Testis (tissue), 2 donors: ENCODE measurements at regions not wholly inside any gene's neighbourhood (a gene's known extent, or its start where the extent isn't known, plus 50 kb on each side); places are given as distances from the start of the nearest gene placed in this dataset.

ENCODE experiments used
- DNase-seq: peaks from one replicate; pipeline ENCODE4 v3.0.0-alpha.2; 2019
- H3K27ac ChIP-seq, 2 donors: fragments of 200-600 bp; sonication (generic); one replicate each; pipeline ENCODE4 v1.5.1; 2019
- H3K27me3 ChIP-seq: fragments of 200-600 bp; sonication (generic); one replicate; pipeline ENCODE4 v1.5.1; 2019
- H3K36me3 ChIP-seq: fragments of 200-600 bp; sonication (generic); one replicate; pipeline ENCODE4 v1.5.1; 2017; ENCODE audit warnings: low read depth; ENCODE audit errors: missing control alignments
- H3K4me1 ChIP-seq: fragments of 200-600 bp; sonication (generic); one replicate; pipeline ENCODE4 v1.5.1; 2019
- H3K4me3 ChIP-seq, 2 donors: fragments of 200-600 bp; sonication (generic); one replicate each; pipeline ENCODE4 v1.5.1; 2017 to 2019
- H3K9me3 ChIP-seq: fragments of 200-600 bp; sonication (generic); one replicate; pipeline ENCODE4 v1.5.1; 2017
- POLR2A ChIP-seq: fragments of 450-650 bp; IDR thresholded peaks from one replicate; pipeline ENCODE4 v1.6.1; 2017; ENCODE audit warnings: antibody characterized with exemption, mild to moderate bottlenecking, moderate library complexity
- WGBS, 2 donors: methylation state at CpG; one replicate each; pipeline ENCODE4 v1.1.5; 2018; 5-methylcytosine and 5-hydroxymethylcytosine counted together
- intact Hi-C: fragments of 100-400 bp; cut with DNase I; formaldehyde crosslinking; loops from one replicate; pipeline ENCODE4 v1.15.1; 2023; ENCODE audit warnings: low total_unique reads
- TF ChIP-seq, protein P1 (sequence below), 3 experiments: fragments of 450-650 bp in 2 of 3; fragments of 200-600 bp in 1 of 3; sonication (generic) in 1 of 3; IDR thresholded peaks; one replicate each; pipeline ENCODE4 v1.5.1; 2016 to 2019; ENCODE audit warnings: antibody characterized with exemption in 3 of 3, mild to moderate bottlenecking in 2 of 3, moderate library complexity in 1 of 3

DNA sequence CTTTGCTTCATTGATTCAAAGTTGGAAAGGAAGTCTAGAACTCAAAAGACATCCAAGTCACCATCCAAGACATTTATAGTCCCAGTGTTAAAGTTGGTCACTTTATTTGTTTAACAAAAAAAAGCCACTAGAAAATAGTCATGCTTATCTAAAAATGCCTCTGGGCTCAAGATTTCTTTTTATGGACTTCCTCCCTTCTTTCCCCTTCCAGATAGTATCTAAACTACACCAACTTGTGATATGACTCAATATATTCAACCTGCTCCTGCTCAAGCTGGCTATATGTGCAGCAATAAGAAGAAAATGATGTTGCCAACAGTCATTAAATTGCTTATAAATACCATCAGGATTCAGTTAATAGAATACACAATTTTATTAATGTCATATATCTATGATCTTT, 1177.1 kb downstream of the FLRT2 start:
- Histone ChIP-seq H3K27me3 (no peaks in the 10 kb centered on the region), H3K4me3 (no peak overlapping the region), H3K36me3 (no peaks in the 10 kb centered on the region), H3K27ac (no peak overlapping the region), H3K9me3 (no peaks in the 10 kb centered on the region), H3K4me1 (no peaks in the 10 kb centered on the region)
- TF ChIP-seq POLR2A: no peak
- TF ChIP-seq, protein P1, sequence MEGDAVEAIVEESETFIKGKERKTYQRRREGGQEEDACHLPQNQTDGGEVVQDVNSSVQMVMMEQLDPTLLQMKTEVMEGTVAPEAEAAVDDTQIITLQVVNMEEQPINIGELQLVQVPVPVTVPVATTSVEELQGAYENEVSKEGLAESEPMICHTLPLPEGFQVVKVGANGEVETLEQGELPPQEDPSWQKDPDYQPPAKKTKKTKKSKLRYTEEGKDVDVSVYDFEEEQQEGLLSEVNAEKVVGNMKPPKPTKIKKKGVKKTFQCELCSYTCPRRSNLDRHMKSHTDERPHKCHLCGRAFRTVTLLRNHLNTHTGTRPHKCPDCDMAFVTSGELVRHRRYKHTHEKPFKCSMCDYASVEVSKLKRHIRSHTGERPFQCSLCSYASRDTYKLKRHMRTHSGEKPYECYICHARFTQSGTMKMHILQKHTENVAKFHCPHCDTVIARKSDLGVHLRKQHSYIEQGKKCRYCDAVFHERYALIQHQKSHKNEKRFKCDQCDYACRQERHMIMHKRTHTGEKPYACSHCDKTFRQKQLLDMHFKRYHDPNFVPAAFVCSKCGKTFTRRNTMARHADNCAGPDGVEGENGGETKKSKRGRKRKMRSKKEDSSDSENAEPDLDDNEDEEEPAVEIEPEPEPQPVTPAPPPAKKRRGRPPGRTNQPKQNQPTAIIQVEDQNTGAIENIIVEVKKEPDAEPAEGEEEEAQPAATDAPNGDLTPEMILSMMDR (IDR thresholded peaks at IDR 0.05): no peak
- intact Hi-C loops: no loop called here
- no peak for DNase-seq

DNA sequence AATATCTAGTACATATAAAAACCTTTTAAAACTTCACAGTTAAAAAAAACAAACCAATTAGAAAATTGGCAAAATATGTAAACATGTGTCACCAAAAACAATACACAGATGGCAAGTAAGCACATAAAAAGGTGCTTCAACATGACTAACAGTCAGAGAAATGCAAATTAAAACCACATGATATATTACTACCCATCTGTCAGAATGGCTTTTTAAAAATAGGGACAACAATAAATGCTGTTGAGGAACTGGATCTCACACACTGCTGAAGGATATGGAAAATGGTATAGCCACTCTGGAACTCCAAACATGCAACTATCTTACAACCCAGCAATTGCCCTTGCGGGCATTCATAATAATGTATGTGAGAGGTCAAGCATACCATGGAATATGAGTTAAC, 1153.6 kb downstream of the FLRT2 start:
- H3K36me3 ChIP-seq: no peaks in the 10 kb centered on the region
- intact Hi-C loops: no loop called here
- TF ChIP-seq, protein P1 (IDR thresholded peaks at IDR 0.05): no peak
- no peak for TF ChIP-seq POLR2A
- no peak for DNase-seq
- no peaks in the 10 kb centered on the region for H3K4me1 ChIP-seq
- H3K9me3 ChIP-seq: no peaks in the 10 kb centered on the region
- no peak overlapping the region for H3K27ac ChIP-seq
- no peak overlapping the region for H3K4me3 ChIP-seq
- 90 to 100% methylated on average over 1 of the region's 1 CpG for WGBS, 2 donors
- H3K27me3 ChIP-seq: no peaks in the 10 kb centered on the region

DNA sequence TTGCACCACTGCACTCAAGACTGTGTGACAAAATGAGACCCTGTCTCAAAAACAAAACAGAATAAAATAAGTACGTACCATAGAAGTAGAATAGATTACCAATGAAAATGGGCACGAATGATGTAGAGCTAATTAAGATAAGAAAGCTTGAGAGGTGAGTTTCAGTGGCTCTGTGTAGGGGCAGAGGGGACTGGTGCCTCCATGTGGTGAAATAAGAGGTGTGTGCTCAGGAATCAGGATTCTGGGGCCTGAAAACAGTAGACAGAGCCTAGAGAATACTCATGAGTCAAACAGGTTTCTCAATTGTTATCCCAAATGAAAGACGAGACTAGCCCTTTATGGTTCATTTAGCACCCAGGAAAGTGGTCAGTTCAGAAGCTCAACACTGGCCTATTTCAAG, 1145.1 kb downstream of the FLRT2 start:
- Histone ChIP-seq H3K27me3 (no peaks in the 10 kb centered on the region), H3K4me3 (no peak overlapping the region), H3K27ac (no peak overlapping the region), H3K9me3 (no peaks in the 10 kb centered on the region), H3K36me3 (no peaks in the 10 kb centered on the region), H3K4me1 (no peaks in the 10 kb centered on the region)
- no peak for TF ChIP-seq POLR2A
- TF ChIP-seq, protein P1 (IDR thresholded peaks at IDR 0.05): no peak
- DNase-seq: no peak
- 85 to 87% methylated on average over 3 of the region's 3 CpGs for WGBS, 2 donors
- intact Hi-C loops: no loop called here

DNA sequence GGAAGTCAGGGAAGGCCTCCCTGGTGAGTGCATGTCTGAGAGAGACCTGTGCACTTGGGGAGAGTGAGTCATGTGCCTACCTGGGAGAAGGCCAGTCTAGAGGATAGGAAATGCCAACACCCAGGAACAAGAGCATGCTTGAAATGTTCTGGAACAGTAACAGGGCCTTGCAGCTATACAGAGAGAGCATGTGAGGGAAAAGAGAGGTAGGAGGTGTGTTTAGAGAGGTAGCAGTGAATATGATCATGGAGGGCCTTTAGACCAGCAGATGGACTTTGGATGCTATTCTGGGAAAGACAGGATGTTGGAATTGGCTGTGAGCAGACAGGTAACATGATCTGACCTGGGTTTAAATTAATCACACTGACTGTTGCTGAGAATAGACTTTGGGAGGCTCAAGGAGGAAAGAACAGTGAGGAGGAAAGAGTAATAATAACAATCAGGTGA, 1143.6 kb downstream of the FLRT2 start:
- H3K36me3 ChIP-seq: no peaks in the 10 kb centered on the region
- TF ChIP-seq, protein P1 (IDR thresholded peaks at IDR 0.05): no peak
- TF ChIP-seq POLR2A: no peak
- DNase-seq: no peak
- no peaks in the 10 kb centered on the region for H3K27me3 ChIP-seq
- no peaks in the 10 kb centered on the region for H3K9me3 ChIP-seq
- H3K4me3 ChIP-seq: no peak overlapping the region
- no peak overlapping the region for H3K27ac ChIP-seq
- H3K4me1 ChIP-seq: no peaks in the 10 kb centered on the region
- intact Hi-C loops: no loop called here

DNA sequence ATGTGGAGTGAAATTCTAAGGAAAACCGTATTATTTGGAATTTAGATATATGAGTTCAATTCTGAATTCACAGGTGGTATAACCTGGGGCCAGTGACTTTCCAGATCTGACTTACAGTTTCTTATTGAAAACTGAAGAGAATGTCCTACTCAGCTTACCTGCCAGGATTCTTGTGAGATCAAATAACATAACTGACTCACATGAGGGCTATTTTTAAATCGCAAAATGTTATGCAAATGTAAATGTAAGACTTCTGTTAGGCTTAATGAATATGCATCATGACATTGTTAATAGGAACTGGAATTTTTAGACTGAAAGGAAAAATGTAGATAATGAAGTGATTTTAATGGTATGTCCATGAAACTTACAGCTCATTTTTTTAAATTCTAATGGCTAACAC, 1142.1 kb downstream of the FLRT2 start:
- Histone ChIP-seq H3K27me3 (no peaks in the 10 kb centered on the region), H3K4me1 (no peaks in the 10 kb centered on the region), H3K27ac (no peak overlapping the region), H3K9me3 (no peaks in the 10 kb centered on the region), H3K36me3 (no peaks in the 10 kb centered on the region), H3K4me3 (no peak overlapping the region)
- no peak for DNase-seq
- TF ChIP-seq POLR2A: no peak
- TF ChIP-seq, protein P1 (IDR thresholded peaks at IDR 0.05): no peak
- WGBS, 2 donors: 91 to 93% methylated on average over 2 of the region's 2 CpGs
- intact Hi-C loops: no loop called here
